ENCODE measurements at regions not wholly inside any gene's neighbourhood (a gene's known extent, or its start where the extent isn't known, plus 50 kb on each side); places are given as distances from the start of the nearest gene placed in this dataset.
A peak's percentile ranks its signal among the peaks of the same experiment; 100 is the strongest.
"Not testable (repeated sequence)": the region's sequence is repeated elsewhere in the genome, so short reads cannot be mapped to it uniquely, and the experiment has no call there.

GRCh38 chr4:156303708-156304107, 350.0 kb upstream of the CTSO start:
- no peak overlapping the region for H3K4me3 ChIP-seq (ENCODE audit: low read length in 2 of 2)
- H3K36me3 ChIP-seq (ENCODE audit: control insufficient read depth in 2 of 2, insufficient read depth in 2 of 2, low read length in 1 of 2) = no peaks in the 10 kb centered on the region
- no peak overlapping the region for H3K27ac ChIP-seq (ENCODE audit: low read depth in 1 of 2, low read length in 1 of 2)
- no peaks in the 10 kb centered on the region for H3K27me3 ChIP-seq (ENCODE audit: control insufficient read depth in 2 of 2, insufficient read depth in 1 of 2, low read length in 1 of 2)
- H3K9me3 ChIP-seq (ENCODE audit: control insufficient read depth in 2 of 2, insufficient read depth in 1 of 2, low read length in 1 of 2) = no peaks in the 10 kb centered on the region
- DNase-seq (ENCODE audit: low read depth in 6 of 9, low spot score in 9 of 9) = no peak
- H3K4me1 ChIP-seq (ENCODE audit: control insufficient read depth in 2 of 2, insufficient read depth in 2 of 2, low read length in 2 of 2) = no peaks in the 10 kb centered on the region
- 91% methylated on average over 2 of the region's 2 CpGs for WGBS

GRCh38 chr4:156298230-156298629, 344.6 kb upstream of the CTSO start:
- no peaks in the 10 kb centered on the region for H3K4me1 ChIP-seq (ENCODE audit: control insufficient read depth in 2 of 2, insufficient read depth in 2 of 2, low read length in 2 of 2)
- DNase-seq (ENCODE audit: low read depth in 6 of 9, low spot score in 9 of 9) = no peak
- H3K9me3 ChIP-seq (ENCODE audit: control insufficient read depth in 2 of 2, insufficient read depth in 1 of 2, low read length in 1 of 2) = no peaks in the 10 kb centered on the region
- no peak overlapping the region for H3K4me3 ChIP-seq (ENCODE audit: low read length in 2 of 2)
- no peaks in the 10 kb centered on the region for H3K27me3 ChIP-seq (ENCODE audit: control insufficient read depth in 2 of 2, insufficient read depth in 1 of 2, low read length in 1 of 2)
- H3K36me3 ChIP-seq (ENCODE audit: control insufficient read depth in 2 of 2, insufficient read depth in 2 of 2, low read length in 1 of 2) = no peaks in the 10 kb centered on the region
- H3K27ac ChIP-seq (ENCODE audit: low read depth in 1 of 2, low read length in 1 of 2) = no peak overlapping the region

GRCh38 chr4:156295676-156296195, 342.1 kb upstream of the CTSO start:
- WGBS = 96% methylated on average over 1 of the region's 1 CpG

GRCh38 chr4:156294577-156294976, 340.9 kb upstream of the CTSO start:
- Histone ChIP-seq H3K4me3 (ENCODE audit: low read length in 2 of 2) (no peak overlapping the region), H3K27ac (ENCODE audit: low read depth in 1 of 2, low read length in 1 of 2) (no peak overlapping the region), H3K27me3 (ENCODE audit: control insufficient read depth in 2 of 2, insufficient read depth in 1 of 2, low read length in 1 of 2) (no peaks in the 10 kb centered on the region), H3K4me1 (ENCODE audit: control insufficient read depth in 2 of 2, insufficient read depth in 2 of 2, low read length in 2 of 2) (no peaks in the 10 kb centered on the region), H3K9me3 (ENCODE audit: control insufficient read depth in 2 of 2, insufficient read depth in 1 of 2, low read length in 1 of 2) (no peaks in the 10 kb centered on the region), H3K36me3 (ENCODE audit: control insufficient read depth in 2 of 2, insufficient read depth in 2 of 2, low read length in 1 of 2) (no peaks in the 10 kb centered on the region)
- DNase-seq (ENCODE audit: low read depth in 6 of 9, low spot score in 9 of 9) = peak in 2 of 9 donors; percentile 0 to 23
- WGBS = 47% methylated on average over 2 of the region's 2 CpGs

More at GRCh38 chr4:156295676-156296195, 342.1 kb upstream of the CTSO start:
- Histone ChIP-seq H3K4me3 (ENCODE audit: low read length in 2 of 2) (no peak overlapping the region), H3K27ac (ENCODE audit: low read depth in 1 of 2, low read length in 1 of 2) (no peak overlapping the region), H3K36me3 (ENCODE audit: control insufficient read depth in 2 of 2, insufficient read depth in 2 of 2, low read length in 1 of 2) (no peaks in the 10 kb centered on the region), H3K9me3 (ENCODE audit: control insufficient read depth in 2 of 2, insufficient read depth in 1 of 2, low read length in 1 of 2) (no peaks in the 10 kb centered on the region), H3K27me3 (ENCODE audit: control insufficient read depth in 2 of 2, insufficient read depth in 1 of 2, low read length in 1 of 2) (no peaks in the 10 kb centered on the region), H3K4me1 (ENCODE audit: control insufficient read depth in 2 of 2, insufficient read depth in 2 of 2, low read length in 2 of 2) (no peaks in the 10 kb centered on the region)
- DNase-seq (ENCODE audit: low read depth in 6 of 9, low spot score in 9 of 9) = no peak

GRCh38 chr4:156293657-156294297, 340.1 kb upstream of the CTSO start:
- no peaks in the 10 kb centered on the region for H3K36me3 ChIP-seq (ENCODE audit: control insufficient read depth in 2 of 2, insufficient read depth in 2 of 2, low read length in 1 of 2)
- no peak overlapping the region for H3K4me3 ChIP-seq (ENCODE audit: low read length in 2 of 2)
- H3K27ac ChIP-seq (ENCODE audit: low read depth in 1 of 2, low read length in 1 of 2) = no peak overlapping the region
- no peaks in the 10 kb centered on the region for H3K9me3 ChIP-seq (ENCODE audit: control insufficient read depth in 2 of 2, insufficient read depth in 1 of 2, low read length in 1 of 2)
- 96% methylated on average over 1 of the region's 1 CpG for WGBS
- no peaks in the 10 kb centered on the region for H3K4me1 ChIP-seq (ENCODE audit: control insufficient read depth in 2 of 2, insufficient read depth in 2 of 2, low read length in 2 of 2)
- no peak for DNase-seq (ENCODE audit: low read depth in 6 of 9, low spot score in 9 of 9)
- H3K27me3 ChIP-seq (ENCODE audit: control insufficient read depth in 2 of 2, insufficient read depth in 1 of 2, low read length in 1 of 2) = no peaks in the 10 kb centered on the region

- Histone ChIP-seq H3K4me1 (ENCODE audit: control insufficient read depth in 2 of 2, insufficient read depth in 2 of 2, low read length in 2 of 2) (no peaks in the 10 kb centered on the region), H3K4me3 (ENCODE audit: low read length in 2 of 2) (no peak overlapping the region), H3K27ac (ENCODE audit: low read depth in 1 of 2, low read length in 1 of 2) (no peak overlapping the region), H3K36me3 (ENCODE audit: control insufficient read depth in 2 of 2, insufficient read depth in 2 of 2, low read length in 1 of 2) (no peaks in the 10 kb centered on the region), H3K27me3 (ENCODE audit: control insufficient read depth in 2 of 2, insufficient read depth in 1 of 2, low read length in 1 of 2) (no peaks in the 10 kb centered on the region), H3K9me3 (ENCODE audit: control insufficient read depth in 2 of 2, insufficient read depth in 1 of 2, low read length in 1 of 2) (no peaks in the 10 kb centered on the region)
- DNase-seq (ENCODE audit: low read depth in 6 of 9, low spot score in 9 of 9) = no peak
- WGBS = 85% methylated on average over 1 of the region's 1 CpG
Observed at GRCh38 chr4:156291317-156291716, 337.7 kb upstream of the CTSO start.

- DNase-seq (ENCODE audit: low read depth in 6 of 9, low spot score in 9 of 9) = no peak
- Histone ChIP-seq H3K27me3 (ENCODE audit: control insufficient read depth in 2 of 2, insufficient read depth in 1 of 2, low read length in 1 of 2) (no peaks in the 10 kb centered on the region), H3K9me3 (ENCODE audit: control insufficient read depth in 2 of 2, insufficient read depth in 1 of 2, low read length in 1 of 2) (no peaks in the 10 kb centered on the region), H3K4me3 (ENCODE audit: low read length in 2 of 2) (no peak overlapping the region), H3K36me3 (ENCODE audit: control insufficient read depth in 2 of 2, insufficient read depth in 2 of 2, low read length in 1 of 2) (no peaks in the 10 kb centered on the region), H3K27ac (ENCODE audit: low read depth in 1 of 2, low read length in 1 of 2) (no peak overlapping the region), H3K4me1 (ENCODE audit: control insufficient read depth in 2 of 2, insufficient read depth in 2 of 2, low read length in 2 of 2) (no peaks in the 10 kb centered on the region)
- WGBS = 95% methylated on average over 2 of the region's 2 CpGs
Observed at GRCh38 chr4:156290811-156291210, 337.1 kb upstream of the CTSO start.

GRCh38 chr4:156290026-156290425, 336.4 kb upstream of the CTSO start:
- not testable (repeated sequence) for H3K27ac ChIP-seq (ENCODE audit: low read depth in 1 of 2, low read length in 1 of 2); H3K4me1 ChIP-seq (ENCODE audit: control insufficient read depth in 2 of 2, insufficient read depth in 2 of 2, low read length in 2 of 2); H3K27me3 ChIP-seq (ENCODE audit: control insufficient read depth in 2 of 2, insufficient read depth in 1 of 2, low read length in 1 of 2); H3K4me3 ChIP-seq (ENCODE audit: low read length in 2 of 2); H3K9me3 ChIP-seq (ENCODE audit: control insufficient read depth in 2 of 2, insufficient read depth in 1 of 2, low read length in 1 of 2); H3K36me3 ChIP-seq (ENCODE audit: control insufficient read depth in 2 of 2, insufficient read depth in 2 of 2, low read length in 1 of 2); DNase-seq (ENCODE audit: low read depth in 6 of 9, low spot score in 9 of 9)
- WGBS = 93% methylated on average over 19 of the region's 19 CpGs

GRCh38 chr4:156280686-156281085, 327.0 kb upstream of the CTSO start:
- Histone ChIP-seq H3K27me3 (ENCODE audit: control insufficient read depth in 2 of 2, insufficient read depth in 1 of 2, low read length in 1 of 2) (no peaks in the 10 kb centered on the region), H3K4me1 (ENCODE audit: control insufficient read depth in 2 of 2, insufficient read depth in 2 of 2, low read length in 2 of 2) (no peaks in the 10 kb centered on the region), H3K9me3 (ENCODE audit: control insufficient read depth in 2 of 2, insufficient read depth in 1 of 2, low read length in 1 of 2) (no peaks in the 10 kb centered on the region), H3K27ac (ENCODE audit: low read depth in 1 of 2, low read length in 1 of 2) (no peak overlapping the region), H3K4me3 (ENCODE audit: low read length in 2 of 2) (no peak overlapping the region), H3K36me3 (ENCODE audit: control insufficient read depth in 2 of 2, insufficient read depth in 2 of 2, low read length in 1 of 2) (no peaks in the 10 kb centered on the region)
- DNase-seq (ENCODE audit: low read depth in 6 of 9, low spot score in 9 of 9) = no peak
- WGBS = 97% methylated on average over 3 of the region's 3 CpGs
